ENCODE measurements at regions not wholly inside any gene's neighbourhood (a gene's known extent, or its start where the extent isn't known, plus 50 kb on each side); places are given as distances from the start of the nearest gene placed in this dataset.

GRCh38 chr19:30908262-30908771 is 440.9 kb downstream of the TSHZ3 start:
- H3K27ac ChIP-seq (ENCODE audit: low read depth, low read length, poor library complexity, severe bottlenecking): no peak overlapping the region
- no peaks in the 10 kb centered on the region for H3K36me3 ChIP-seq (ENCODE audit: insufficient read depth, low read length)
- POLR2A ChIA-PET: interaction anchor here (0.8 kb wide), 1 partner anchor 14 kb away, joined by 3 read pairs; no protein-coding TSS in a partner anchor
- no peaks in the 10 kb centered on the region for H3K79me2 ChIP-seq (ENCODE audit: insufficient read depth, low read depth, low read length)
- intact Hi-C loops (cut with micrococcal nuclease; ENCODE audit: unreplicated experiment): no loop called here
- H2AFZ ChIP-seq (ENCODE audit: low read length): no peak overlapping the region
- no peaks in the 10 kb centered on the region for H4K20me1 ChIP-seq (ENCODE audit: insufficient read depth, low read length)
- H3K9me2 ChIP-seq (ENCODE audit: insufficient read depth, low read length): no peaks in the 10 kb centered on the region
- no peak overlapping the region for H3K4me2 ChIP-seq (ENCODE audit: low read length)
- H3K9me3 ChIP-seq (ENCODE audit: low read length): no peaks in the 10 kb centered on the region
- BruUV-seq (replicated peaks): no TSS peak
- H3K4me3 ChIP-seq (ENCODE audit: low read depth, low read length, poor library complexity, severe bottlenecking): no peak overlapping the region
- CTCF ChIA-PET (ENCODE audit: unreplicated experiment): no interaction called here
- no peak for DNase-seq (ENCODE audit: low spot score)
- TF ChIP-seq, protein P1, sequence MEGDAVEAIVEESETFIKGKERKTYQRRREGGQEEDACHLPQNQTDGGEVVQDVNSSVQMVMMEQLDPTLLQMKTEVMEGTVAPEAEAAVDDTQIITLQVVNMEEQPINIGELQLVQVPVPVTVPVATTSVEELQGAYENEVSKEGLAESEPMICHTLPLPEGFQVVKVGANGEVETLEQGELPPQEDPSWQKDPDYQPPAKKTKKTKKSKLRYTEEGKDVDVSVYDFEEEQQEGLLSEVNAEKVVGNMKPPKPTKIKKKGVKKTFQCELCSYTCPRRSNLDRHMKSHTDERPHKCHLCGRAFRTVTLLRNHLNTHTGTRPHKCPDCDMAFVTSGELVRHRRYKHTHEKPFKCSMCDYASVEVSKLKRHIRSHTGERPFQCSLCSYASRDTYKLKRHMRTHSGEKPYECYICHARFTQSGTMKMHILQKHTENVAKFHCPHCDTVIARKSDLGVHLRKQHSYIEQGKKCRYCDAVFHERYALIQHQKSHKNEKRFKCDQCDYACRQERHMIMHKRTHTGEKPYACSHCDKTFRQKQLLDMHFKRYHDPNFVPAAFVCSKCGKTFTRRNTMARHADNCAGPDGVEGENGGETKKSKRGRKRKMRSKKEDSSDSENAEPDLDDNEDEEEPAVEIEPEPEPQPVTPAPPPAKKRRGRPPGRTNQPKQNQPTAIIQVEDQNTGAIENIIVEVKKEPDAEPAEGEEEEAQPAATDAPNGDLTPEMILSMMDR (conservative IDR thresholded peaks at IDR 0.05; ENCODE audit: low read length): no peak
- TF ChIP-seq EZH2phosphoT487 (IDR thresholded peaks at IDR 0.05; ENCODE audit: borderline replicate concordance, low read depth, low read length): no peak
- no peaks in the 10 kb centered on the region for H3K4me1 ChIP-seq (ENCODE audit: insufficient read depth, low read length, poor library complexity, severe bottlenecking)

DNA sequence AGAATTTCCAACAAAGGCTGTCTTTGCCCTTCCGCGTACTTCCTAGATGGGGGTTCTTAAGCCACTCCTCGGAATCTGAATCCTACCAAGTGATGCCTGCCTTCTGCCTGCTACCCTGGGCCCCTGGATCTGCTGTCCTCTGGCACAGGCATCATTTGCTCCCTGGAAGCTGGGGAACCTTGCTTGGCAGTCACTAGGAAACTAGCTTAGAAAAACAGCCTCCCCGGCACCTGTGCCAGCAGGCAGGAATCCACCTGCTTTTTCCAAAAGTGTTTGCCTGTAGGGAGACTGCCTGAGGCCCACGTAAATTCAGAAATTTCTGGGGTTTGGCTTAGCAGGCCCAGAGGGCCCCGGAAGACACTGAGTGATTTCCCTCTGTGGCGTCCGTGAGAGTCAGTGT is 442.4 kb downstream of the TSHZ3 start:
- ChIA-PET POLR2A (no interaction called here), CTCF (ENCODE audit: unreplicated experiment) (no interaction called here)
- no TSS peak for BruUV-seq (replicated peaks)
- intact Hi-C loops (cut with micrococcal nuclease; ENCODE audit: unreplicated experiment): no loop called here
- H2AFZ ChIP-seq (ENCODE audit: low read length): no peak overlapping the region
- H3K4me2 ChIP-seq (ENCODE audit: low read length): no peak overlapping the region
- TF ChIP-seq EZH2phosphoT487 (IDR thresholded peaks at IDR 0.05; ENCODE audit: borderline replicate concordance, low read depth, low read length): no peak
- TF ChIP-seq, protein P1 (conservative IDR thresholded peaks at IDR 0.05; ENCODE audit: low read length): no peak
- no peak for DNase-seq (ENCODE audit: low spot score)
- no peak overlapping the region for H3K4me3 ChIP-seq (ENCODE audit: low read depth, low read length, poor library complexity, severe bottlenecking)
- no peaks in the 10 kb centered on the region for H3K79me2 ChIP-seq (ENCODE audit: insufficient read depth, low read depth, low read length)
- no peaks in the 10 kb centered on the region for H3K36me3 ChIP-seq (ENCODE audit: insufficient read depth, low read length)
- no peaks in the 10 kb centered on the region for H3K9me3 ChIP-seq (ENCODE audit: low read length)
- H4K20me1 ChIP-seq (ENCODE audit: insufficient read depth, low read length): no peaks in the 10 kb centered on the region
- H3K9me2 ChIP-seq (ENCODE audit: insufficient read depth, low read length): no peaks in the 10 kb centered on the region
- no peaks in the 10 kb centered on the region for H3K4me1 ChIP-seq (ENCODE audit: insufficient read depth, low read length, poor library complexity, severe bottlenecking)
- no peak overlapping the region for H3K27ac ChIP-seq (ENCODE audit: low read depth, low read length, poor library complexity, severe bottlenecking)

- no peak for TF ChIP-seq EZH2phosphoT487 (IDR thresholded peaks at IDR 0.05; ENCODE audit: borderline replicate concordance, low read depth, low read length)
- TF ChIP-seq, protein P1 (conservative IDR thresholded peaks at IDR 0.05; ENCODE audit: low read length): no peak
- Histone ChIP-seq H3K27ac (ENCODE audit: low read depth, low read length, poor library complexity, severe bottlenecking) (no peak overlapping the region), H2AFZ (ENCODE audit: low read length) (no peak overlapping the region), H3K79me2 (ENCODE audit: insufficient read depth, low read depth, low read length) (no peaks in the 10 kb centered on the region), H3K4me1 (ENCODE audit: insufficient read depth, low read length, poor library complexity, severe bottlenecking) (no peaks in the 10 kb centered on the region), H3K9me3 (ENCODE audit: low read length) (no peaks in the 10 kb centered on the region), H3K36me3 (ENCODE audit: insufficient read depth, low read length) (no peaks in the 10 kb centered on the region), H3K9me2 (ENCODE audit: insufficient read depth, low read length) (no peaks in the 10 kb centered on the region), H4K20me1 (ENCODE audit: insufficient read depth, low read length) (no peaks in the 10 kb centered on the region), H3K4me2 (ENCODE audit: low read length) (no peak overlapping the region), H3K4me3 (ENCODE audit: low read depth, low read length, poor library complexity, severe bottlenecking) (no peak overlapping the region)
- no TSS peak for BruUV-seq (replicated peaks)
- intact Hi-C loops (cut with micrococcal nuclease; ENCODE audit: unreplicated experiment): no loop called here
- DNase-seq (ENCODE audit: low spot score): no peak
- POLR2A ChIA-PET: no interaction called here
- CTCF ChIA-PET (ENCODE audit: unreplicated experiment): no interaction called here
Observed at GRCh38 chr19:30900051-30900450, 449.2 kb downstream of the TSHZ3 start.
